GM12872 (cell line): ENCODE measurements at regions not wholly inside any gene's neighbourhood (a gene's known extent, or its start where the extent isn't known, plus 50 kb on each side); places are given as distances from the start of the nearest gene placed in this dataset.

Experiments used
- TF ChIP-seq, protein P1 (sequence below): IDR thresholded peaks from 3 replicates; pipeline ENCODE4 v1.5.1; 2011; ENCODE audit warnings: low read depth, mild to moderate bottlenecking, low read length, moderate library complexity; ENCODE audit not compliant: insufficient read depth

DNA sequence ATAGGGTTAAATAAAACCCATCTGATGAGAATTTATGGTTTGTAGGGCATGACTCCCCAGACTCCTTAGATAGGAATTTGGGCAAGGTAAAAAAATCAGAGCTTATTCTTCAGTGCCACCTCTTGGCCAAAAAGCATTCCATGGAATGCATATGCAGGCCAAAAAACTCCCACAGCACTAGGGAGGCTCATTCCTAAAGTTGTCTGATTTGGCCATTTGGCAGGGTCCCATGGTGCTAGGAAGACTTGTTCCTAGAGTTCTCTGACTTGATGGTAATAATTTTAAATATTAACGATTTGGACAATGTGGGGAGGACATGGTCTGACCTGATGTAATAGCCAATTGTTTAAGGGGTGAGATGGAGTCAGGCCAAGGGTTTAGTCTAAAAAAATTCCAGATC, 93.0 kb downstream of the SPIN4 start:
- TF ChIP-seq, protein P1, sequence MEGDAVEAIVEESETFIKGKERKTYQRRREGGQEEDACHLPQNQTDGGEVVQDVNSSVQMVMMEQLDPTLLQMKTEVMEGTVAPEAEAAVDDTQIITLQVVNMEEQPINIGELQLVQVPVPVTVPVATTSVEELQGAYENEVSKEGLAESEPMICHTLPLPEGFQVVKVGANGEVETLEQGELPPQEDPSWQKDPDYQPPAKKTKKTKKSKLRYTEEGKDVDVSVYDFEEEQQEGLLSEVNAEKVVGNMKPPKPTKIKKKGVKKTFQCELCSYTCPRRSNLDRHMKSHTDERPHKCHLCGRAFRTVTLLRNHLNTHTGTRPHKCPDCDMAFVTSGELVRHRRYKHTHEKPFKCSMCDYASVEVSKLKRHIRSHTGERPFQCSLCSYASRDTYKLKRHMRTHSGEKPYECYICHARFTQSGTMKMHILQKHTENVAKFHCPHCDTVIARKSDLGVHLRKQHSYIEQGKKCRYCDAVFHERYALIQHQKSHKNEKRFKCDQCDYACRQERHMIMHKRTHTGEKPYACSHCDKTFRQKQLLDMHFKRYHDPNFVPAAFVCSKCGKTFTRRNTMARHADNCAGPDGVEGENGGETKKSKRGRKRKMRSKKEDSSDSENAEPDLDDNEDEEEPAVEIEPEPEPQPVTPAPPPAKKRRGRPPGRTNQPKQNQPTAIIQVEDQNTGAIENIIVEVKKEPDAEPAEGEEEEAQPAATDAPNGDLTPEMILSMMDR = no peak

DNA sequence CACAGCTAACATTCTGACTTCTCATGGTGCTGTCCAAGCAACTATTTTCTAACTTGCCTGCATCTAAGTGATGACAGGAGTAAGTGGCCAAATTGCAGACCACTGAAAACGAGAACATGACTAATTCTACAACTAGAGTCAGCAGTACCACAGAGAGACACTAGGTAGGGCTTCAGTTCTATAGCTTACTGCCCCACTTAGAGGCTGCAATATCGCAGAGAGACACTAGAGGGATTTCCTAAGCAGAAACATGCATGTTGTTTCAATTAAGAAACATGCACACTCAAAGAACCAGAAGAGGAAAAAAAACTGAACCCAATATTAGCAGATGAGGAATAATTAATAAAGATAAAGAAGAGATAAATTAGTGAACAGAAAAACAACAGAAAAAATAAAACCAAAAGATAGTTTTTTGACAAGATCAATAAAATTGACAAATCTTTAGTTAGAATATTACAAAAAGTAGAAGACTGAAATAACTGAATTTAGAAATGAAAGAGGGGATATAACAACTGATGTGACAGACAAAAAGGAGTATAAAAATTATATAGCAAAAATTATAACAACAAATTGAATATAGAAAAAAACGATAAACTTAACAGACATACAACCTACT, 100.8 kb downstream of the SPIN4 start:
- TF ChIP-seq, protein P1 = peak; percentile 73

DNA sequence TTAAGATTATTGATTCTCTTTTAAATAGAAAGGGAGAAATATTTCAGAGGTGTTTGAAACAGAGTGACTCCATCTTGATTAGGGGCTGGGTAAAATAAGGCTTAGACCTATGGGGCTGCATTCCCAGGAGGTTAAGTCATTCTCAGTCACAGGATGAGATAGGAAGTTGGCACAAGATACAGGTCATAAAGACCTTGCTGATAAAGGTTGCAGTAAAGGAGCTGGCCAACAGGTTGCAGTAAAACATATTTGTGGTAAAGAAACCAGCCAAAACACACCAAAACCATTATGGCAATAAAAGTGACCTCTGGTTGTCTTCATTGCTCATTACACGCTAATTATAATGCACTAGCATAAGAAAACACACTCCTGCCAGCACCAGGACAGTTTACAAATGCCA, 165.0 kb downstream of the SPIN4 start:
- TF ChIP-seq, protein P1 = no peak

DNA sequence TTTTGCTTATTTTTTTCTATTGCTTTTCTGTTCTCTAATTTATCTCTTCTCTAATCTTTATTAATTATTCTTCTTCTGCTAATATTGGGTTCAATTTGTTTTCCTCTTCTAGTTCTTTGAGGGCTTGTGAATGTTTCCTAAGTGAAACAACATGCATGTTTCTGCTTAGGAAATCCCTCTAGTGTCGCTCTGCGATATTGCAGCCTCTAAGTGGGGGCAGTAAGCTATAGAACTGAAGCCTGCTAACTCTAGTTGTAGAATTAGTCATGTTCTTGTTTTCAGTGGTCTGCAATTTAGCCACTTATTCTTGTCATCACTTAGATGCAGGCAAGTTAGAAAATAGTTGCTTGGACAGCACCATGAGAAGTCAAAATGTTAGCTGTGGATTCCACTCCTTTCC, 222.6 kb downstream of the SPIN4 start:
- TF ChIP-seq, protein P1 = peak; percentile 40; the same call in 1 of the 3 replicates

DNA sequence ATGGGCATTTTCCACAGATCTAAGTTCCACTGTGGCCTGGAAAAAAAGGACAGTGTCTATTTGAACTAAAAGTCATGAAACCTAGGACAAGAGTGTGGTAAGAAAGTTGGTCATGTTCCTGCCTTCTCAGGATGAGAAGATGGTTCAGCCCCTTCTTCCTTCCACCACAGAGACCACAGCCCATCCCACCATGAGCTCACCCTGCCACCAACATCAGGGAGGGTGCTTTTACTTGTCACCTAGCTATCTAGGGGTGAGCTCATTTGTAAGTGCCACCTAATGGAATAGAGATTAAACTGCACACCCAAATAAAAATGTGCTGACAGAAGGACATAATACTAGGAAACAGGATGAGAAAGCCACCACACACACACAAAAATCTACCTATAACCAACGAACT, 235.9 kb downstream of the SPIN4 start:
- TF ChIP-seq, protein P1 = no peak

DNA sequence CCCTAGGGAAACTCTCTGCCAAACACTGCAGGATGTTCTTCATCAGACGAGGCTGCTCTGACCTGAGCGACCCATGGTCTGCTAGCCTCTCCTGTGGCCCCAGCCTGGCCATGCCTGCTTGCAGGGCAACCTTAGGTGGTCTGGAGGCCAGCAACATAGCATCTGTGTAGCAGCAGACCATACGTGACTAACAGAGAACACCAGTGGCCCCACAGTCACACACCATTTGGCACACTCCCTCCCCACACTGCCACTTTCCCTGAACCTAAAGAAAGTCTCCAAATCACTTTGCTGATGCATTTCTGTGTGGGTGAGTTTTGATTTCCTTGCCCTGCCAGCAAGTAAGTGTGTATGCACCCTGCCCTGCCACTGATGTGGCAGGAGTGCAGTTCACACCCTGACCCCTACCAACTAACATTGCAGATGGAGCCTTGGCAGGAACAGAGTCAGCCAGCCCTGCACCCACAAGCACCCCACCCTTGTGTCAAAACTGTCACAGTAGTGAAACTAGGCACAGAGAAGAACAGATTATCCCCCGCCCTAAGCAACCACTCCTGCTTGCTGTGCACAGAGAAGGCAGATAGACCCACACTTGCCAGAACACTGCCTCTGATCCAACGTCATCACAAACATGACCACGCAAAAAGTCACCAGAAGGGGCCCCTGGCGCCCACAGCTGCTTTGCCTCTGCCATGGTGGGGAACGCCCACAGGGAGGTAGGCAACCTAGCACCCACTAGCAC, 249.1 kb downstream of the SPIN4 start:
- TF ChIP-seq, protein P1 = no peak

DNA sequence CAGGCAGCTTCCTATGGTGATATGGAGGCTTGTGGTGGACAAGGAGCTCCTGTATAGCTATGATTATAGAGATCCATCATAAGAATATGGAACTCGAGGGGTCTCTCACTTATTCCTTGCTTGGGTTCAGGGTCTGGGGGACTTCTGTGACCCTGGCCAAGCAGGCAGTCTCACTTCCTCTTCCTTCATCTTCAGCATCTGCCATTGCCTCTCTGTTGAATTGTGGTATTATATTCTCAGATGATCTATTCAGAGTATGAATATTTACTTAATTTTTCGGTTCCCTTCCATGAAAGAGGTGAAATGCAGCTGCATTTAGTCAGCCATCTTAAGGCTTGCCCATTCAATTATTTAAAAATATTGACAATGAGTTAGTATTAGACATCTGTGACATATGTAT, 292.9 kb downstream of the SPIN4 start:
- TF ChIP-seq, protein P1 = no peak
